H1 (cell line): ENCODE measurements at regions not wholly inside any gene's neighbourhood (a gene's known extent, or its start where the extent isn't known, plus 50 kb on each side); places are given as distances from the start of the nearest gene placed in this dataset.

Experiments used
- CTCF ChIA-PET: fragments of 300-600 bp; sonication (Branson Sonifier 250); formaldehyde crosslinking; loops from one replicate; lab custom pipeline; 2021; ENCODE audit not compliant: partially characterized antibody; lab: Charles Lee
- POLR2A ChIA-PET: fragments of 300-600 bp; sonication (Branson Sonifier 250); formaldehyde crosslinking; loops from one replicate; lab custom pipeline; 2021; ENCODE audit warnings: inconsistent platforms; ENCODE audit not compliant: partially characterized antibody; lab: Charles Lee
- DNase-seq, 2 experiments: peaks; one replicate each; pipeline versions ENCODE4 v3.0.0 to v3.0.0-alpha.2; 2010 to 2022; ENCODE audit warnings: low spot score in 2 of 2, low read depth in 1 of 2, mixed read lengths in 1 of 2
- FAIRE-seq: peaks from 2 replicates; lab custom pipeline; 2011; peaks lifted over from hg19 to GRCh38; lab: Jason Lieb, UNC
- H2AFZ ChIP-seq: 2 replicates; pipeline ENCODE4 v1.8.1; 2012; ENCODE audit warnings: low read length, inconsistent platforms
- H2AK5ac ChIP-seq: 2 replicates; pipeline ENCODE4 v1.6.1; 2013; ENCODE audit warnings: low read depth, low read length
- H2BK120ac ChIP-seq: replicated peaks from 2 replicates; pipeline ENCODE3; 2013; ENCODE audit warnings: low read depth, low read length, inconsistent platforms
- H2BK12ac ChIP-seq: 2 replicates; pipeline ENCODE4 v1.6.1; 2013; ENCODE audit warnings: low read depth, low read length
- H2BK15ac ChIP-seq: 2 replicates; pipeline ENCODE4 v1.6.1; 2013; ENCODE audit warnings: low read length
- H2BK20ac ChIP-seq: 2 replicates; pipeline ENCODE4 v1.6.1; 2013; ENCODE audit warnings: low read length
- H2BK5ac ChIP-seq: 2 replicates; pipeline ENCODE4 v1.6.1; 2013; ENCODE audit warnings: low read depth, low read length
- H3K14ac ChIP-seq: 2 replicates; pipeline ENCODE4 v1.6.1; 2013; ENCODE audit warnings: inconsistent platforms; ENCODE audit not compliant: insufficient read length
- H3K18ac ChIP-seq: 2 replicates; pipeline ENCODE4 v1.6.1; 2013; ENCODE audit warnings: low read length; ENCODE audit errors: extremely low read depth
- H3K23ac ChIP-seq: 2 replicates; pipeline ENCODE4 v1.6.1; 2013; ENCODE audit warnings: inconsistent platforms; ENCODE audit not compliant: insufficient read length
- H3K23me2 ChIP-seq: 2 replicates; pipeline ENCODE4 v1.6.1; 2013; ENCODE audit warnings: low read depth, low read length
- H3K27ac ChIP-seq: 2 replicates; pipeline ENCODE4 v1.6.1; 2011; ENCODE audit warnings: low read depth, low read length, inconsistent platforms
- H3K27me3 ChIP-seq, 4 experiments: replicated peaks in 1 of 4; 1 replicate in 1 of 4; 2 replicates in 3 of 4; pipeline versions ENCODE4 v1.6.1 to v1.8.1; 2011 to 2013; ENCODE audit warnings: low read length in 3 of 4, mild to moderate bottlenecking in 3 of 4, inconsistent platforms in 2 of 4, mixed read lengths in 2 of 4, moderate library complexity in 1 of 4; ENCODE audit not compliant: control insufficient read depth in 3 of 4, insufficient read depth in 3 of 4; ENCODE audit errors: extremely low read depth in 1 of 4
- H3K36me3 ChIP-seq, 4 experiments: 2 replicates each; pipeline versions ENCODE4 v1.6.1 to v1.8.1; 2011 to 2013; ENCODE audit warnings: mild to moderate bottlenecking in 4 of 4, low read length in 3 of 4, moderate library complexity in 2 of 4, control low read depth in 1 of 4, inconsistent platforms in 1 of 4; ENCODE audit not compliant: insufficient read depth in 4 of 4, control insufficient read depth in 2 of 4
- H3K4ac ChIP-seq: replicated peaks from 2 replicates; pipeline ENCODE3; 2013; ENCODE audit warnings: low read length, low read depth, mixed read lengths, inconsistent platforms; ENCODE audit not compliant: insufficient read length
- H3K4me1 ChIP-seq, 4 experiments: replicated peaks in 1 of 4; 1 replicate in 1 of 4; 2 replicates in 3 of 4; pipeline versions ENCODE4 v1.6.1 to v1.8.1; 2011 to 2013; ENCODE audit warnings: low read length in 3 of 4, inconsistent platforms in 2 of 4, mixed read lengths in 1 of 4; ENCODE audit not compliant: insufficient read depth in 4 of 4, control insufficient read depth in 3 of 4
- H3K4me2 ChIP-seq, 2 experiments: 2 replicates each; pipeline versions ENCODE4 v1.6.1 to v1.8.1; 2011 to 2013; ENCODE audit warnings: low read depth in 2 of 2, low read length in 2 of 2, control low read depth in 1 of 2, inconsistent platforms in 1 of 2, mild to moderate bottlenecking in 1 of 2; ENCODE audit not compliant: insufficient read depth in 1 of 2
- H3K4me3 ChIP-seq, 4 experiments: fragments of 200-600, 300-600 bp in 1 of 4; sonication (generic), shearing (Covaris generic), sonication (Bioruptor Twin) in 1 of 4; 2 replicates each; pipeline versions ENCODE4 v1.5.1 to v1.8.1; 2011 to 2016; ENCODE audit warnings: low read length in 4 of 4, low read depth in 3 of 4, control low read depth in 2 of 4, inconsistent platforms in 2 of 4, mild to moderate bottlenecking in 2 of 4, mixed read lengths in 1 of 4, moderate library complexity in 1 of 4; ENCODE audit not compliant: insufficient read depth in 2 of 4; ENCODE audit errors: extremely low read depth in 1 of 4
- H3K56ac ChIP-seq: replicated peaks from 2 replicates; pipeline ENCODE3; 2013; ENCODE audit warnings: low read depth, mild to moderate bottlenecking, mixed read lengths, low read length, inconsistent platforms; ENCODE audit not compliant: insufficient read length
- H3K79me1 ChIP-seq: 2 replicates; pipeline ENCODE4 v1.6.1; 2013; ENCODE audit warnings: low read depth, low read length, control low read depth
- H3K79me2 ChIP-seq, 2 experiments: 2 replicates each; pipeline versions ENCODE4 v1.6.1 to v1.8.1; 2012 to 2013; ENCODE audit warnings: low read length in 2 of 2, mild to moderate bottlenecking in 2 of 2, inconsistent platforms in 1 of 2; ENCODE audit not compliant: insufficient read depth in 2 of 2, control insufficient read depth in 1 of 2
- H3K9ac ChIP-seq, 4 experiments: replicated peaks in 1 of 4; 1 replicate in 1 of 4; 2 replicates in 3 of 4; pipeline versions ENCODE4 v1.6.1 to v1.8.1; 2011 to 2013; ENCODE audit warnings: low read depth in 3 of 4, low read length in 3 of 4, control low read depth in 2 of 4, mild to moderate bottlenecking in 2 of 4, moderate library complexity in 2 of 4, inconsistent platforms in 1 of 4; ENCODE audit errors: extremely low read depth in 1 of 4
- H3K9me3 ChIP-seq, 2 experiments: 2 replicates each; pipeline versions ENCODE4 v1.6.1 to v1.8.1; 2012 to 2013; ENCODE audit warnings: mild to moderate bottlenecking in 2 of 2, moderate library complexity in 2 of 2, control low read depth in 1 of 2, inconsistent platforms in 1 of 2, low read depth in 1 of 2, low read length in 1 of 2, mixed read lengths in 1 of 2; ENCODE audit not compliant: insufficient read depth in 2 of 2
- H4K20me1 ChIP-seq, 2 experiments: replicated peaks in 1 of 2; 2 replicates each; pipeline versions ENCODE3 to v1.8.1; 2011 to 2013; ENCODE audit warnings: inconsistent platforms in 2 of 2, low read length in 2 of 2, mild to moderate bottlenecking in 1 of 2; ENCODE audit not compliant: insufficient read depth in 2 of 2, control insufficient read depth in 1 of 2
- H4K5ac ChIP-seq: 2 replicates; pipeline ENCODE4 v1.6.1; 2013; ENCODE audit warnings: low read length, low read depth, mixed read lengths, inconsistent platforms; ENCODE audit not compliant: insufficient read length
- H4K8ac ChIP-seq: 2 replicates; pipeline ENCODE4 v1.8.0; 2013; ENCODE audit warnings: mild to moderate bottlenecking, moderate library complexity, low read length, inconsistent platforms; ENCODE audit not compliant: insufficient read depth; ENCODE audit errors: extremely low read depth
- H4K91ac ChIP-seq: replicated peaks from 2 replicates; pipeline ENCODE3; 2013; ENCODE audit warnings: low read length, mixed read lengths, inconsistent platforms; ENCODE audit not compliant: insufficient read length
- BACH1 ChIP-seq: IDR thresholded peaks from 2 replicates; pipeline ENCODE4 v1.6.1; 2012; ENCODE audit warnings: low read length, improper control_type of control experiment
- CBX5 ChIP-seq: fragments of 300-800, 300-1000 bp; sonication (generic); IDR thresholded peaks from 2 replicates; pipeline ENCODE4 v1.7.1; 2016; ENCODE audit warnings: antibody characterized with exemption, low read length, low read depth
- KDM1A ChIP-seq: fragments of 200-600, 300-600 bp; sonication (generic); IDR thresholded peaks from 2 replicates; pipeline ENCODE4 v1.7.1; 2016; ENCODE audit warnings: mild to moderate bottlenecking, low read length, borderline replicate concordance
- KDM4A ChIP-seq: IDR thresholded peaks from one replicate; pipeline ENCODE4 v1.7.1; 2012; ENCODE audit warnings: low read depth, mild to moderate bottlenecking, moderate library complexity, low read length, inconsistent platforms; ENCODE audit not compliant: severe bottlenecking
- SP4 ChIP-seq: IDR thresholded peaks from 2 replicates; pipeline ENCODE4 v1.6.1; 2012; ENCODE audit warnings: low read length, inconsistent platforms
- WGBS, 2 experiments: shearing (Covaris generic) in 1 of 2; methylation state at CpG; one replicate each; pipeline versions ENCODE4 v1.1.6 to v1.1.7; 2013 to 2015; ENCODE audit warnings: low lambda C conversion rate in 2 of 2, mixed read lengths in 2 of 2, inconsistent platforms in 1 of 2, low coverage in 1 of 2, missing lambda C conversion rate in 1 of 2; ENCODE audit not compliant: insufficient replicate concordance in 2 of 2, insufficient coverage in 1 of 2, insufficient read length in 1 of 2; ENCODE audit errors: extremely low coverage in 1 of 2, missing lambda C conversion rate in 1 of 2; 5-methylcytosine and 5-hydroxymethylcytosine counted together

- no peak overlapping the region for H3K27ac ChIP-seq
- no peak overlapping the region for H2BK20ac ChIP-seq
- H3K79me1 ChIP-seq, result no peaks in the 10 kb centered on the region
- H4K8ac ChIP-seq, result no peak overlapping the region
- no peak for DNase-seq
- no peaks in the 10 kb centered on the region for H4K20me1 ChIP-seq
- H3K9ac ChIP-seq, result no peak overlapping the region
- CTCF ChIA-PET, result no interaction called here
- H4K5ac ChIP-seq, result no peak overlapping the region
- H3K4me2 ChIP-seq, result no peak overlapping the region
- H3K4me1 ChIP-seq, result no peaks in the 10 kb centered on the region
- no peak overlapping the region for H3K4ac ChIP-seq
- no peak overlapping the region for H3K18ac ChIP-seq
- H3K14ac ChIP-seq, result no peak overlapping the region
- no peak overlapping the region for H2BK120ac ChIP-seq
- no peak overlapping the region for H2AFZ ChIP-seq
- POLR2A ChIA-PET, result no interaction called here
- H3K79me2 ChIP-seq, result no peaks in the 10 kb centered on the region
- H3K23ac ChIP-seq, result no peak overlapping the region
- no peak overlapping the region for H3K56ac ChIP-seq
- no peaks in the 10 kb centered on the region for H3K36me3 ChIP-seq
- no peak overlapping the region for H2BK15ac ChIP-seq
- H3K4me3 ChIP-seq, result no peak overlapping the region
- H2BK12ac ChIP-seq, result no peak overlapping the region
- FAIRE-seq, result no peak
- 91% methylated on average over 4 of the region's 4 CpGs; no CpG with 5 or more reads in 1 of the 2 experiments for WGBS, 2 experiments
- 0 out of 4 replicates have a peak, but pooled peaks cover 0 to 3% of the 10 kb centered on the region in 2 experiments for H3K9me3 ChIP-seq
- H2AK5ac ChIP-seq, result no peak overlapping the region
- no peak overlapping the region for H2BK5ac ChIP-seq
- no peaks in the 10 kb centered on the region for H3K27me3 ChIP-seq
- no peak overlapping the region for H4K91ac ChIP-seq
- no peaks in the 10 kb centered on the region for H3K23me2 ChIP-seq
- no peak for TF ChIP-seq KDM4A
- TF ChIP-seq BACH1, result no peak
- TF ChIP-seq KDM1A, result no peak
- no peak for TF ChIP-seq CBX5
- TF ChIP-seq SP4, result no peak
These were observed 315.0 kb upstream of the SMIM21 start for GRCh38 chr18:75742516-75742915.
